MM.1S (cell line): ENCODE measurements at regions not wholly inside any gene's neighbourhood (a gene's known extent, or its start where the extent isn't known, plus 50 kb on each side); places are given as distances from the start of the nearest gene placed in this dataset.

ENCODE experiments used
- DNase-seq: peaks from one replicate; pipeline ENCODE4 v3.0.0-alpha.2; 2015
- H2AFZ ChIP-seq: fragments of 300-600 bp; sonication (generic); 2 replicates; pipeline ENCODE4 v1.6.0; 2016; ENCODE audit warnings: antibody characterized with exemption, low read length
- H3F3A ChIP-seq: fragments of 300-600 bp; sonication (generic); 2 replicates; pipeline ENCODE4 v1.6.1; 2016; ENCODE audit warnings: mild to moderate bottlenecking, antibody characterized with exemption, low read length, moderate library complexity, mixed read lengths; ENCODE audit not compliant: insufficient read depth
- H3K27ac ChIP-seq: fragments of 300-600 bp; sonication (generic); 2 replicates; pipeline ENCODE4 v1.5.1; 2016; ENCODE audit warnings: mild to moderate bottlenecking, low read length
- H3K27me3 ChIP-seq: fragments of 300-600 bp; sonication (generic); replicated peaks from 2 replicates; pipeline ENCODE4 v1.6.0; 2016; ENCODE audit warnings: low read length; ENCODE audit not compliant: insufficient read depth
- H3K36me3 ChIP-seq: fragments of 300-600 bp; sonication (generic); replicated peaks from 2 replicates; pipeline ENCODE4 v1.6.1; 2016; ENCODE audit warnings: mild to moderate bottlenecking, low read length, mixed read lengths; ENCODE audit not compliant: insufficient read depth
- H3K4me1 ChIP-seq: fragments of 300-600 bp; sonication (generic); 2 replicates; pipeline ENCODE4 v1.6.1; 2016; ENCODE audit warnings: low read length, mixed read lengths
- H3K4me2 ChIP-seq: fragments of 300-600 bp; sonication (generic); 2 replicates; pipeline ENCODE4 v1.6.0; 2016; ENCODE audit warnings: low read depth, low read length
- H3K4me3 ChIP-seq: fragments of 300-600 bp; sonication (generic); 2 replicates; pipeline ENCODE4 v1.5.1; 2016; ENCODE audit warnings: low read length, mixed read lengths
- H3K79me2 ChIP-seq: fragments of 300-600 bp; sonication (generic); 2 replicates; pipeline ENCODE4 v1.6.1; 2016; ENCODE audit warnings: mixed run types, low read length, mixed read lengths
- H3K9ac ChIP-seq: fragments of 300-600 bp; sonication (generic); 2 replicates; pipeline ENCODE4 v1.6.1; 2016; ENCODE audit warnings: low read length, mixed read lengths
- H3K9me2 ChIP-seq: fragments of 300-600 bp; sonication (generic); replicated peaks from 2 replicates; pipeline ENCODE4 v1.6.1; 2016; ENCODE audit warnings: mild to moderate bottlenecking, low read length, mixed read lengths; ENCODE audit not compliant: insufficient read depth
- H3K9me3 ChIP-seq: fragments of 300-600 bp; sonication (generic); replicated peaks from 2 replicates; pipeline ENCODE4 v1.6.1; 2016; ENCODE audit warnings: mild to moderate bottlenecking, low read length, mixed read lengths; ENCODE audit not compliant: insufficient read depth
- H4K20me1 ChIP-seq: fragments of 300-600 bp; sonication (generic); 2 replicates; pipeline ENCODE4 v1.6.1; 2016; ENCODE audit warnings: mild to moderate bottlenecking, low read length, moderate library complexity, mixed read lengths; ENCODE audit not compliant: insufficient read depth
- EZH2 ChIP-seq: fragments of 300-600 bp; sonication (generic); optimal IDR thresholded peaks from 2 replicates; pipeline ENCODE3; 2017; ENCODE audit warnings: low read depth, mild to moderate bottlenecking, antibody characterized with exemption, low read length, mixed read lengths
- EZH2phosphoT487 ChIP-seq: fragments of 300-600 bp; sonication (generic); IDR thresholded peaks from 2 replicates; pipeline ENCODE4 v1.6.1; 2018; ENCODE audit warnings: antibody characterized with exemption, low read length
- TF ChIP-seq, protein P1 (sequence below): fragments of 300-600 bp; sonication (generic); IDR thresholded peaks from 2 replicates; pipeline ENCODE4 v1.5.1; 2016; ENCODE audit warnings: antibody characterized with exemption, low read length, mixed read lengths

DNA sequence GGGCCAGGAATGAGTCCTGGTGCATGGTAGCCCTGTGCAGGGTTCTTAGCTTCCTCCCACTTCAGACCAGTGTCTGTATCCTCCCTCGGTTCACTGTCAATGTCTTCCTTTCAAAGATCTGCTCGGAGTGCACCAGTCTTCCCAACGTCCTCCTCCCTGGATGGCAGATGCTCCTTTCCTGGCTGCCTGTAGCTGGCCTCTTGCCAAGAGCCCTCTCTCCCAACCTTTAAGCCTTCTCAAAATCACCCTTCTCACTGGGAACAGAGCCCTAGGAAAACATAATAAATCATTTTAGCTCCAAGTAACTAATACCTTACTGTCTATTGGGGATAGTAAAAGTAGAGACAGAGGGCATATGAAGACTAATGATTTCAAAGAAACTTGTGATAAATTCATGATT is 490.6 kb downstream of the CCSER2 start:
- H3F3A ChIP-seq: no peaks in the 10 kb centered on the region
- H3K9me2 ChIP-seq: no peaks in the 10 kb centered on the region
- no peak for DNase-seq
- H3K9ac ChIP-seq: no peak overlapping the region
- H3K4me1 ChIP-seq: no peaks in the 10 kb centered on the region
- no peaks in the 10 kb centered on the region for H3K9me3 ChIP-seq
- no peak overlapping the region for H3K4me2 ChIP-seq
- TF ChIP-seq EZH2: no peak
- no peak for TF ChIP-seq EZH2phosphoT487
- TF ChIP-seq, protein P1, sequence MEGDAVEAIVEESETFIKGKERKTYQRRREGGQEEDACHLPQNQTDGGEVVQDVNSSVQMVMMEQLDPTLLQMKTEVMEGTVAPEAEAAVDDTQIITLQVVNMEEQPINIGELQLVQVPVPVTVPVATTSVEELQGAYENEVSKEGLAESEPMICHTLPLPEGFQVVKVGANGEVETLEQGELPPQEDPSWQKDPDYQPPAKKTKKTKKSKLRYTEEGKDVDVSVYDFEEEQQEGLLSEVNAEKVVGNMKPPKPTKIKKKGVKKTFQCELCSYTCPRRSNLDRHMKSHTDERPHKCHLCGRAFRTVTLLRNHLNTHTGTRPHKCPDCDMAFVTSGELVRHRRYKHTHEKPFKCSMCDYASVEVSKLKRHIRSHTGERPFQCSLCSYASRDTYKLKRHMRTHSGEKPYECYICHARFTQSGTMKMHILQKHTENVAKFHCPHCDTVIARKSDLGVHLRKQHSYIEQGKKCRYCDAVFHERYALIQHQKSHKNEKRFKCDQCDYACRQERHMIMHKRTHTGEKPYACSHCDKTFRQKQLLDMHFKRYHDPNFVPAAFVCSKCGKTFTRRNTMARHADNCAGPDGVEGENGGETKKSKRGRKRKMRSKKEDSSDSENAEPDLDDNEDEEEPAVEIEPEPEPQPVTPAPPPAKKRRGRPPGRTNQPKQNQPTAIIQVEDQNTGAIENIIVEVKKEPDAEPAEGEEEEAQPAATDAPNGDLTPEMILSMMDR: no peak
- H2AFZ ChIP-seq: no peak overlapping the region
- H3K27me3 ChIP-seq: no peaks in the 10 kb centered on the region
- H3K4me3 ChIP-seq: no peak overlapping the region
- H3K79me2 ChIP-seq: no peaks in the 10 kb centered on the region
- no peak overlapping the region for H3K27ac ChIP-seq
- H4K20me1 ChIP-seq: no peaks in the 10 kb centered on the region
- H3K36me3 ChIP-seq: no peaks in the 10 kb centered on the region

DNA sequence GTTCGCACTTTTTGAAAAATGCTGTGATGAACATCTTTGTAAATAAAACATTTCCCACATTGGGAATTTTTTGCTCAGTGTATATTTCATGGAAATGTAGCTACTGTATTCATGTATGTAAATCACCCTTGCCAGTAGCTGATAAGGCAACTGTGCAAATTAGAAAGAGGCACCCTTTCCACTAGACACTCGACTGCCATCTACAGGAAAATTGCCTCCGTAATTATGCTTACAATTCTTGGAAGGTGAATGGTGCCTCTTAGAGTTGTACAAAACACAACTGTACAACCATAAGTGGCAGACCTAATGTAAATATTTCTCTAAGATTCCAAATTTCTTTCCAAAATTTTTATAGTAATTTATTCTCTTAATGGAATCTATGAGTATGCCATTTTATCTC is 491.7 kb downstream of the CCSER2 start:
- Histone ChIP-seq H3K79me2 (no peaks in the 10 kb centered on the region), H3K4me2 (no peak overlapping the region), H3K27me3 (no peaks in the 10 kb centered on the region), H3K4me3 (no peak overlapping the region), H4K20me1 (no peaks in the 10 kb centered on the region), H2AFZ (no peak overlapping the region), H3K9me3 (no peaks in the 10 kb centered on the region), H3K9me2 (no peaks in the 10 kb centered on the region), H3F3A (no peaks in the 10 kb centered on the region), H3K4me1 (no peaks in the 10 kb centered on the region), H3K36me3 (no peaks in the 10 kb centered on the region), H3K27ac (no peak overlapping the region), H3K9ac (no peak overlapping the region)
- DNase-seq: no peak
- TF ChIP-seq, protein P1: peak; percentile 28
- no peak for TF ChIP-seq EZH2phosphoT487
- TF ChIP-seq EZH2: no peak

DNA sequence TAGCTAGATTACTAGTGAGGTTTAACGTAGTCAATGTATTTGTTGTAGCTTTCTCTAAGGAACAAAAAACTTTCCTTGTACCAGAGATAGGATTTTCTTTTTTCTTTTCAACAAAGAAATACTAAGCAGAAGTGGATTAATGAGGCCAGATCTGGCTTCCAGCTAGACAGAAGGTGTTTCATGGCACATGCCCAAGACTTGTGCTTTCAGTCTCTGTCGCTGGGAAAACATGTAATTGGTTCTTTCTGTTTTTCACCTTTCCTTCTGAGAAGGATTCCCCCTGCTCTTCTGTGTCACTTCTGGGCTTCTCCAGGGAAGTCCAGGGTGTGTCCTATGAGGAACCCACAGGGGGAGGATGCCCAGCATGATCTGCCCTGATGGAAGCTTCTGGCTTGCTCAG is 492.2 kb downstream of the CCSER2 start:
- Histone ChIP-seq H3F3A (no peaks in the 10 kb centered on the region), H3K9me3 (no peaks in the 10 kb centered on the region), H2AFZ (no peak overlapping the region), H3K4me1 (no peaks in the 10 kb centered on the region), H3K36me3 (no peaks in the 10 kb centered on the region), H4K20me1 (no peaks in the 10 kb centered on the region), H3K27ac (no peak overlapping the region), H3K4me2 (no peak overlapping the region), H3K4me3 (no peak overlapping the region), H3K79me2 (no peaks in the 10 kb centered on the region), H3K9me2 (no peaks in the 10 kb centered on the region), H3K9ac (no peak overlapping the region), H3K27me3 (no peaks in the 10 kb centered on the region)
- TF ChIP-seq EZH2: no peak
- no peak for TF ChIP-seq EZH2phosphoT487
- TF ChIP-seq, protein P1: no peak
- DNase-seq: no peak
